HepG2 (cell line): ENCODE measurements at regions not wholly inside any gene's neighbourhood (a gene's known extent, or its start where the extent isn't known, plus 50 kb on each side); places are given as distances from the start of the nearest gene placed in this dataset.

Experiments
- ATF2 ChIP-seq: sonication (generic); formaldehyde crosslinking; IDR thresholded peaks from 2 replicates; pipeline ENCODE4 v1.4.0; 2020; ENCODE audit warnings: missing genetic modification reagents
- HMG20A ChIP-seq: IDR thresholded peaks from 2 replicates; pipeline ENCODE4 v1.6.1; 2016; ENCODE audit warnings: borderline replicate concordance
- REXO4 ChIP-seq: sonication (generic); formaldehyde crosslinking; IDR thresholded peaks from 2 replicates; pipeline ENCODE4 v1.8.0; 2022; ENCODE audit warnings: missing genetic modification reagents, mild to moderate bottlenecking, borderline replicate concordance
- TOPORS ChIP-seq: sonication (generic); formaldehyde crosslinking; IDR thresholded peaks from 2 replicates; pipeline ENCODE4 v1.8.0; 2023; ENCODE audit warnings: mild to moderate bottlenecking, missing genetic modification reagents
- TF ChIP-seq, protein P1 (sequence below): sonication (generic); formaldehyde crosslinking; IDR thresholded peaks from 2 replicates; pipeline ENCODE4 v1.4.0; 2020; ENCODE audit warnings: missing genetic modification reagents
- TF ChIP-seq, protein P2 (sequence below): sonication (generic); formaldehyde crosslinking; IDR thresholded peaks from 2 replicates; pipeline ENCODE4 v1.4.0; 2020; ENCODE audit warnings: missing genetic modification reagents

GRCh38 chr12:22799503-22799902 is 174.5 kb downstream of the ETNK1 start (continued):
- no peak for TF ChIP-seq ATF2 (CRISPR knock-in tag)
- no peak for TF ChIP-seq TOPORS (CRISPR knock-in tag)
- no peak for TF ChIP-seq HMG20A (CRISPR knock-in tag)
- no peak for TF ChIP-seq REXO4 (CRISPR knock-in tag)
- TF ChIP-seq, protein P1, sequence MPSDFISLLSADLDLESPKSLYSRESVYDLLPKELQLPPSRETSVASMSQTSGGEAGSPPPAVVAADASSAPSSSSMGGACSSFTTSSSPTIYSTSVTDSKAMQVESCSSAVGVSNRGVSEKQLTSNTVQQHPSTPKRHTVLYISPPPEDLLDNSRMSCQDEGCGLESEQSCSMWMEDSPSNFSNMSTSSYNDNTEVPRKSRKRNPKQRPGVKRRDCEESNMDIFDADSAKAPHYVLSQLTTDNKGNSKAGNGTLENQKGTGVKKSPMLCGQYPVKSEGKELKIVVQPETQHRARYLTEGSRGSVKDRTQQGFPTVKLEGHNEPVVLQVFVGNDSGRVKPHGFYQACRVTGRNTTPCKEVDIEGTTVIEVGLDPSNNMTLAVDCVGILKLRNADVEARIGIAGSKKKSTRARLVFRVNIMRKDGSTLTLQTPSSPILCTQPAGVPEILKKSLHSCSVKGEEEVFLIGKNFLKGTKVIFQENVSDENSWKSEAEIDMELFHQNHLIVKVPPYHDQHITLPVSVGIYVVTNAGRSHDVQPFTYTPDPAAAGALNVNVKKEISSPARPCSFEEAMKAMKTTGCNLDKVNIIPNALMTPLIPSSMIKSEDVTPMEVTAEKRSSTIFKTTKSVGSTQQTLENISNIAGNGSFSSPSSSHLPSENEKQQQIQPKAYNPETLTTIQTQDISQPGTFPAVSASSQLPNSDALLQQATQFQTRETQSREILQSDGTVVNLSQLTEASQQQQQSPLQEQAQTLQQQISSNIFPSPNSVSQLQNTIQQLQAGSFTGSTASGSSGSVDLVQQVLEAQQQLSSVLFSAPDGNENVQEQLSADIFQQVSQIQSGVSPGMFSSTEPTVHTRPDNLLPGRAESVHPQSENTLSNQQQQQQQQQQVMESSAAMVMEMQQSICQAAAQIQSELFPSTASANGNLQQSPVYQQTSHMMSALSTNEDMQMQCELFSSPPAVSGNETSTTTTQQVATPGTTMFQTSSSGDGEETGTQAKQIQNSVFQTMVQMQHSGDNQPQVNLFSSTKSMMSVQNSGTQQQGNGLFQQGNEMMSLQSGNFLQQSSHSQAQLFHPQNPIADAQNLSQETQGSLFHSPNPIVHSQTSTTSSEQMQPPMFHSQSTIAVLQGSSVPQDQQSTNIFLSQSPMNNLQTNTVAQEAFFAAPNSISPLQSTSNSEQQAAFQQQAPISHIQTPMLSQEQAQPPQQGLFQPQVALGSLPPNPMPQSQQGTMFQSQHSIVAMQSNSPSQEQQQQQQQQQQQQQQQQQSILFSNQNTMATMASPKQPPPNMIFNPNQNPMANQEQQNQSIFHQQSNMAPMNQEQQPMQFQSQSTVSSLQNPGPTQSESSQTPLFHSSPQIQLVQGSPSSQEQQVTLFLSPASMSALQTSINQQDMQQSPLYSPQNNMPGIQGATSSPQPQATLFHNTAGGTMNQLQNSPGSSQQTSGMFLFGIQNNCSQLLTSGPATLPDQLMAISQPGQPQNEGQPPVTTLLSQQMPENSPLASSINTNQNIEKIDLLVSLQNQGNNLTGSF (CRISPR knock-in tag): no peak
- TF ChIP-seq, protein P2, sequence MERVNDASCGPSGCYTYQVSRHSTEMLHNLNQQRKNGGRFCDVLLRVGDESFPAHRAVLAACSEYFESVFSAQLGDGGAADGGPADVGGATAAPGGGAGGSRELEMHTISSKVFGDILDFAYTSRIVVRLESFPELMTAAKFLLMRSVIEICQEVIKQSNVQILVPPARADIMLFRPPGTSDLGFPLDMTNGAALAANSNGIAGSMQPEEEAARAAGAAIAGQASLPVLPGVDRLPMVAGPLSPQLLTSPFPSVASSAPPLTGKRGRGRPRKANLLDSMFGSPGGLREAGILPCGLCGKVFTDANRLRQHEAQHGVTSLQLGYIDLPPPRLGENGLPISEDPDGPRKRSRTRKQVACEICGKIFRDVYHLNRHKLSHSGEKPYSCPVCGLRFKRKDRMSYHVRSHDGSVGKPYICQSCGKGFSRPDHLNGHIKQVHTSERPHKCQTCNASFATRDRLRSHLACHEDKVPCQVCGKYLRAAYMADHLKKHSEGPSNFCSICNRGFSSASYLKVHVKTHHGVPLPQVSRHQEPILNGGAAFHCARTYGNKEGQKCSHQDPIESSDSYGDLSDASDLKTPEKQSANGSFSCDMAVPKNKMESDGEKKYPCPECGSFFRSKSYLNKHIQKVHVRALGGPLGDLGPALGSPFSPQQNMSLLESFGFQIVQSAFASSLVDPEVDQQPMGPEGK: no peak
